ENCODE measurements at regions not wholly inside any gene's neighbourhood (a gene's known extent, or its start where the extent isn't known, plus 50 kb on each side); places are given as distances from the start of the nearest gene placed in this dataset.

DNA sequence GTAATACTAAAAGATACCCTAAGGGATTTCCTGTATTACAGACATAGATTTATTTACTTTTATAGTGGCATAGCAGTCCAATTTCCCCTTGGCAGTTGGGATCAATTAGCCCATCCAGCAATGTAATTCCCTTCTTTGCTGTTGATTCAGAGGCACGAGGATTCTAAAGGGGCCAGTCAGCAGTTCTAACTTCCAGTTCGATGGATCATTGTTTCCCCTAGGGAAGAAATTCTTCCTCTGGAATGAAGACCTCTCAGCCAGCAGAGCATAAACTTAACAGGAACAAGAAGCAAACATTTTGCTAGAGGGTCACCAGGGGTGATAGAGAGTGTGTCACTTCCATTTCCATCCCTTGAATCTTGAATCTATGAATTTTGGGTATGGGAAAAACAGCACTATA is 395.7 kb upstream of the NOVA1 start:
- Histone ChIP-seq H3K36me3 (ENCODE audit: control insufficient read depth, insufficient read depth, low read length) (no peaks in the 10 kb centered on the region), H3K27ac (ENCODE audit: low read depth, low read length, severe bottlenecking) (no peak overlapping the region), H3K4me1 (ENCODE audit: control insufficient read depth, insufficient read depth, low read length, poor library complexity, severe bottlenecking) (no peaks in the 10 kb centered on the region), H3K4me3 (ENCODE audit: extremely low read depth, insufficient read depth, low read length, poor library complexity, severe bottlenecking) (no peak overlapping the region), H3K9me3 (ENCODE audit: control insufficient read depth, low read length) (no peaks in the 10 kb centered on the region)
- 63 to 83% methylated on average over 2 of the region's 2 CpGs for WGBS, 2 experiments (ENCODE audit: insufficient coverage in 2 of 2)

DNA sequence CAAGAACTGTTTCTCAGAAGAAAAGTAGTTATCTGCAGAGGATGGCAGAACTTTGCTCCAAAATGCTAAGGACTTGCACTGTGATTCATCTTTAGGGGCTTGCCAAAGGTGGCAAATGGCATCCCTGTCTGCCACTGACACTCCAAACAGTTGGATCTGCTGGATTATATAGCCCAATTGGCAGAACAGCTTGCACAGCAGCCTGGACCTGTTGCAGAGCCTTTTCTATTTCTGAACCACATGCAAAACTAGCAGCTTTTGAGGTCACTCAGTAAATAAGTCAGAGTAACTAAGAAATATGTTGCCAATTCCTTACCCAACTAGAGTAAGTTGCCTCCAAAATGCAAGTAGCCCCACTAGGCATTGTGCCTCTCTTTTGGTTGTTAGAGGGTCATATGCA is 397.5 kb upstream of the NOVA1 start:
- H3K27ac ChIP-seq (ENCODE audit: low read depth, low read length, severe bottlenecking) = no peak overlapping the region
- no peaks in the 10 kb centered on the region for H3K36me3 ChIP-seq (ENCODE audit: control insufficient read depth, insufficient read depth, low read length)
- no peak overlapping the region for H3K4me3 ChIP-seq (ENCODE audit: extremely low read depth, insufficient read depth, low read length, poor library complexity, severe bottlenecking)

GRCh38 chr14:26996246-26996645 is 398.4 kb upstream of the NOVA1 start:
- H3K9me3 ChIP-seq (ENCODE audit: control insufficient read depth, low read length) = no peaks in the 10 kb centered on the region
- WGBS, 2 experiments (ENCODE audit: insufficient coverage in 2 of 2) = 78% methylated on average over 1 of the region's 2 CpGs; no CpG with 5 or more reads in 1 of the 2 experiments
- H3K36me3 ChIP-seq (ENCODE audit: control insufficient read depth, insufficient read depth, low read length) = no peaks in the 10 kb centered on the region
- H3K4me1 ChIP-seq (ENCODE audit: control insufficient read depth, insufficient read depth, low read length, poor library complexity, severe bottlenecking) = no peaks in the 10 kb centered on the region
- no peak overlapping the region for H3K27ac ChIP-seq (ENCODE audit: low read depth, low read length, severe bottlenecking)
- no peak overlapping the region for H3K4me3 ChIP-seq (ENCODE audit: extremely low read depth, insufficient read depth, low read length, poor library complexity, severe bottlenecking)

More for the DNA sequence above, 397.5 kb upstream of the NOVA1 start:
- Histone ChIP-seq H3K9me3 (ENCODE audit: control insufficient read depth, low read length) (no peaks in the 10 kb centered on the region), H3K4me1 (ENCODE audit: control insufficient read depth, insufficient read depth, low read length, poor library complexity, severe bottlenecking) (no peaks in the 10 kb centered on the region)

DNA sequence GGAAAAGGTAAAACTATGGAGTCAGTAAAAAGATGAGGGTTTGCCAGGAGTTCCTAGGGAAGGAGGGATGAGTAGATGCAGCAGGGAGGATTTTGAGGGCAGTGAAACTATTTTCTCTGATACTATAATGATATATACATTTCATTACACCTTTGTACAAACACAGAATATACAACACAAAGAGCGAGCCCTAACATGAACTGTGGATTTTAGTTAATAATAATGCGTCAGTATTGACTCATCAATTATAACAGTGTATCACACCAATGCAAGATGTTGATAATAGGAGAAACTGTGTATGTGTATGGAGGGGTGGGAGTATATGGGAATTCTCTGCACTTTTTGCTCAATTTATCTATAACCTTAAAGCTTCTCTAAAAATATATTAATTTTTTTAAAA is 404.3 kb upstream of the NOVA1 start:
- Histone ChIP-seq H3K9me3 (ENCODE audit: control insufficient read depth, low read length) (no peaks in the 10 kb centered on the region), H3K27ac (ENCODE audit: low read depth, low read length, severe bottlenecking) (no peak overlapping the region), H3K36me3 (ENCODE audit: control insufficient read depth, insufficient read depth, low read length) (no peaks in the 10 kb centered on the region), H3K4me3 (ENCODE audit: extremely low read depth, insufficient read depth, low read length, poor library complexity, severe bottlenecking) (no peak overlapping the region), H3K4me1 (ENCODE audit: control insufficient read depth, insufficient read depth, low read length, poor library complexity, severe bottlenecking) (no peaks in the 10 kb centered on the region)
- no CpG with 5 or more reads among the region's 2 CpGs for WGBS, 2 experiments (ENCODE audit: insufficient coverage in 2 of 2)

DNA sequence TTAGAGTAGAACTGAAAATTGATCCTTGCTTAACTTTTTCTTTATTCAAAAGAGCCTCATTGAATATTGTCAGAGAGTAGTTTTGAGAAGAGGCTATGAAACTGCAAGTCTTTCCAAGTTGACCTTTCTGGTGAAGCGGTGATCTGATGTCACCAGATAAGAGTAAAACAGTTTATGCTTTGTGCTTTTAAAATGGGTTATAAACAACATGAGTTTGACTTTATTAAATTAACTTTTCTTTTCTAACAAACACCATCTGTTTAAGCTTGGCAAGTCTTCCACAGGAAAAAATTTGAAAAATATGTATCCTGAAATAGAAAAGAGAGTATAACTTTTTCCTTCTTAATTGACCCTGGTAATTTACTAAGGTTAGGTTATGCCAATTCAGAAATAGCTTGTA is 408.7 kb upstream of the NOVA1 start:
- Histone ChIP-seq H3K27ac (ENCODE audit: low read depth, low read length, severe bottlenecking) (no peak overlapping the region), H3K9me3 (ENCODE audit: control insufficient read depth, low read length) (no peaks in the 10 kb centered on the region), H3K36me3 (ENCODE audit: control insufficient read depth, insufficient read depth, low read length) (no peaks in the 10 kb centered on the region), H3K4me3 (ENCODE audit: extremely low read depth, insufficient read depth, low read length, poor library complexity, severe bottlenecking) (no peak overlapping the region), H3K4me1 (ENCODE audit: control insufficient read depth, insufficient read depth, low read length, poor library complexity, severe bottlenecking) (no peaks in the 10 kb centered on the region)
- no CpG with 5 or more reads among the region's 1 CpG for WGBS, 2 experiments (ENCODE audit: insufficient coverage in 2 of 2)

- H3K36me3 ChIP-seq (ENCODE audit: control insufficient read depth, insufficient read depth, low read length) = no peaks in the 10 kb centered on the region
- H3K27ac ChIP-seq (ENCODE audit: low read depth, low read length, severe bottlenecking) = no peak overlapping the region
- H3K4me1 ChIP-seq (ENCODE audit: control insufficient read depth, insufficient read depth, low read length, poor library complexity, severe bottlenecking) = no peaks in the 10 kb centered on the region
- no peaks in the 10 kb centered on the region for H3K9me3 ChIP-seq (ENCODE audit: control insufficient read depth, low read length)
- H3K4me3 ChIP-seq (ENCODE audit: extremely low read depth, insufficient read depth, low read length, poor library complexity, severe bottlenecking) = no peak overlapping the region
These were observed 410.4 kb upstream of the NOVA1 start for GRCh38 chr14:27008187-27008586.

DNA sequence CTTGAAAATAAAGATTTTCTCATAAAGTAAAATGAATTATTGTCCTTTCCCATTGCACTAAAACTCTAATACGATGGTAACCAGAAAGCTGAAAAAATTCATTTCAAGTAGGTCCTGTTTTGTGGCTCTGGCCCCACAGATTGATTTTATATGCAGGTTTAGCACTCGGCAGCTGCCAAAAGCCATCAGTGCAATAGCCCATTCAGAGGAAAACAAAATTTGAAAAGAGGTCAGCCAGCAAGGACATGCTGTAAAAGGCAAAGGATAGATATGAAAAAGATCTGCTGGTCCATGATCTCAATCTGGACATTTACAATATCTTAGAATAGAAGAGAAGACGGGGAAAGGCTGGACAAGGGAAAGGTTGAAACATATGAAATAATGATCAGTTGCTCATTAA is 414.8 kb upstream of the NOVA1 start:
- no peaks in the 10 kb centered on the region for H3K9me3 ChIP-seq (ENCODE audit: control insufficient read depth, low read length)
- H3K27ac ChIP-seq (ENCODE audit: low read depth, low read length, severe bottlenecking) = no peak overlapping the region
- H3K4me3 ChIP-seq (ENCODE audit: extremely low read depth, insufficient read depth, low read length, poor library complexity, severe bottlenecking) = no peak overlapping the region
- H3K36me3 ChIP-seq (ENCODE audit: control insufficient read depth, insufficient read depth, low read length) = no peaks in the 10 kb centered on the region
- no peaks in the 10 kb centered on the region for H3K4me1 ChIP-seq (ENCODE audit: control insufficient read depth, insufficient read depth, low read length, poor library complexity, severe bottlenecking)
- WGBS, 2 experiments (ENCODE audit: insufficient coverage in 2 of 2) = 77 to 100% methylated on average over 2 to 3 of the region's 3 CpGs

DNA sequence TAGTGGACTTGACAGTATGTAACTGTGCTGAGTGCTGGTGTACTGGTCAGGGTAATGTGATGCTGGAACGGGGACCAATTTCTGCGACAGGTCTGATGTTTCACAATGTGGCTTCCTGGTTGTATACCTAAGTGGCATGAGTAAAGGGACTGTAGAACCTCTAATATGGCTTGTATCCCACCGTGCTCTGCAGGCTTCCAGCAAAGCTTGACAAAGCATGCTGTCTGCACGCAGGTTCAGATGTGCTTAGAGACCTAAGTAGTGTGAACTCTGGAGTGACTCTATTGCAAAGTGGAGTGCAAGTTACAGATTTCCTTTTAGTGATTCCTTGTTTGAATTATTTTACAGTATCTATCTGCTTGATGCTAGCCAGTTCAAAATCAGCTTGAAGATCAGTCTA is 415.8 kb upstream of the NOVA1 start:
- H3K4me3 ChIP-seq (ENCODE audit: extremely low read depth, insufficient read depth, low read length, poor library complexity, severe bottlenecking) = no peak overlapping the region
- no peaks in the 10 kb centered on the region for H3K4me1 ChIP-seq (ENCODE audit: control insufficient read depth, insufficient read depth, low read length, poor library complexity, severe bottlenecking)
- no peaks in the 10 kb centered on the region for H3K9me3 ChIP-seq (ENCODE audit: control insufficient read depth, low read length)
- no peaks in the 10 kb centered on the region for H3K36me3 ChIP-seq (ENCODE audit: control insufficient read depth, insufficient read depth, low read length)
- 85 to 87% methylated on average over 3 to 4 of the region's 4 CpGs for WGBS, 2 experiments (ENCODE audit: insufficient coverage in 2 of 2)
- H3K27ac ChIP-seq (ENCODE audit: low read depth, low read length, severe bottlenecking) = no peak overlapping the region

DNA sequence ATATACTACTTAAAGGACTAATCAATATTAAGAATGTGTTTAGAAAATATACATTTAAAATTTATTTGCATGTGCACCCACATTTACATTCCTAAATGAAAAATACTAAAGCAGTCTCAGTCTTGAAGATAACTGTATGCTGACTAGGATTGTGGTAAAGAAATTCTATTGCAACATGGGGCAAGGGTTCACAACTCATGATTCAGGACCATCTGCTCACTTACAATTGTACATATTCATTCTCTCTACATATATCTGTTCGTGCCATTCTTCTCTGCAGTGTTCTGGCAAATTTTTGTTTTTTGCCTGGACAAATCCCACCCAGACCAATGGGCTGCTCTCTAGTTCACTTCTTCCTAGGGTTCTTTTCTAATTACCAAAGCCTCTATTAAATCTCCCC is 417.2 kb upstream of the NOVA1 start:
- WGBS, 2 experiments (ENCODE audit: insufficient coverage in 2 of 2) = 73 to 88% methylated on average over 1 of the region's 1 CpG

GRCh38 chr14:27025648-27026047 is 427.8 kb upstream of the NOVA1 start:
- no peaks in the 10 kb centered on the region for H3K4me1 ChIP-seq (ENCODE audit: control insufficient read depth, insufficient read depth, low read length, poor library complexity, severe bottlenecking)
- H3K4me3 ChIP-seq (ENCODE audit: extremely low read depth, insufficient read depth, low read length, poor library complexity, severe bottlenecking) = no peak overlapping the region
- WGBS, 2 experiments (ENCODE audit: insufficient coverage in 2 of 2) = 86% methylated on average over 1 of the region's 1 CpG; no CpG with 5 or more reads in 1 of the 2 experiments

More for the DNA sequence above, 417.2 kb upstream of the NOVA1 start:
- Histone ChIP-seq H3K4me3 (ENCODE audit: extremely low read depth, insufficient read depth, low read length, poor library complexity, severe bottlenecking) (no peak overlapping the region), H3K27ac (ENCODE audit: low read depth, low read length, severe bottlenecking) (no peak overlapping the region), H3K4me1 (ENCODE audit: control insufficient read depth, insufficient read depth, low read length, poor library complexity, severe bottlenecking) (no peaks in the 10 kb centered on the region), H3K9me3 (ENCODE audit: control insufficient read depth, low read length) (no peaks in the 10 kb centered on the region), H3K36me3 (ENCODE audit: control insufficient read depth, insufficient read depth, low read length) (no peaks in the 10 kb centered on the region)

DNA sequence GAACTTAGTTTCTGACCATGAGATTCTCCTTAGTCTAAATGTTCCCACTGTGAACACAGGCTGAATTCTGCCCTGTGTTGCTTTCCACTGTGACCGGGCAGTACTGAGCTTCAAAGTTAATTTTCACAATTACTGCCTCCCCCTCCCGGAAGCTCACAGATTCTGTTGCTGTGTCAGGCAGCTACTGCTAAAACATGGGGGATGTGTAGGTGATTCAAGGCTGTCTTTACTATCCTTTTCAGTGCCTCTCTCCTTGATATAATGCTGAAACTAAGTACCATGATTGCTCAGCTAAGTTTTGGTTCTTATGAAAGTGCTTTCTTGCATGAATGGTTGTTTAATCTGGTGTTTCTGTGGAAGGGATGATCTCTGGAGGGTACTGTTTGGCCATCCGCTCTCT is 428.3 kb upstream of the NOVA1 start:
- no peak overlapping the region for H3K4me3 ChIP-seq (ENCODE audit: extremely low read depth, insufficient read depth, low read length, poor library complexity, severe bottlenecking)

More at GRCh38 chr14:27025648-27026047, 427.8 kb upstream of the NOVA1 start:
- Histone ChIP-seq H3K36me3 (ENCODE audit: control insufficient read depth, insufficient read depth, low read length) (no peaks in the 10 kb centered on the region), H3K27ac (ENCODE audit: low read depth, low read length, severe bottlenecking) (no peak overlapping the region), H3K9me3 (ENCODE audit: control insufficient read depth, low read length) (no peaks in the 10 kb centered on the region)

GRCh38 chr14:27040552-27040951 is 442.7 kb upstream of the NOVA1 start:
- no peak overlapping the region for H3K27ac ChIP-seq (ENCODE audit: low read depth, low read length, severe bottlenecking)

More for the DNA sequence above, 428.3 kb upstream of the NOVA1 start:
- Histone ChIP-seq H3K36me3 (ENCODE audit: control insufficient read depth, insufficient read depth, low read length) (no peaks in the 10 kb centered on the region), H3K27ac (ENCODE audit: low read depth, low read length, severe bottlenecking) (no peak overlapping the region), H3K4me1 (ENCODE audit: control insufficient read depth, insufficient read depth, low read length, poor library complexity, severe bottlenecking) (no peaks in the 10 kb centered on the region), H3K9me3 (ENCODE audit: control insufficient read depth, low read length) (no peaks in the 10 kb centered on the region)
- no CpG with 5 or more reads among the region's 3 CpGs for WGBS, 2 experiments (ENCODE audit: insufficient coverage in 2 of 2)

More at GRCh38 chr14:27040552-27040951, 442.7 kb upstream of the NOVA1 start:
- WGBS, 2 experiments (ENCODE audit: insufficient coverage in 2 of 2) = 78 to 83% methylated on average over 2 of the region's 2 CpGs
- no peaks in the 10 kb centered on the region for H3K36me3 ChIP-seq (ENCODE audit: control insufficient read depth, insufficient read depth, low read length)
- no peaks in the 10 kb centered on the region for H3K9me3 ChIP-seq (ENCODE audit: control insufficient read depth, low read length)
- no peak overlapping the region for H3K4me3 ChIP-seq (ENCODE audit: extremely low read depth, insufficient read depth, low read length, poor library complexity, severe bottlenecking)
- H3K4me1 ChIP-seq (ENCODE audit: control insufficient read depth, insufficient read depth, low read length, poor library complexity, severe bottlenecking) = peaks cover 5% of the 10 kb centered on the region

Data from mesodermal cell (in vitro differentiated cells).